NCI-H2107 (cell line): ENCODE measurements at regions not wholly inside any gene's neighbourhood (a gene's known extent, or its start where the extent isn't known, plus 50 kb on each side); places are given as distances from the start of the nearest gene placed in this dataset.
A peak's percentile ranks its signal among the peaks of the same experiment; 100 is the strongest.

Source experiments
- DNase-seq: peaks from one replicate; lab custom pipeline; 2025; lab: John Stamatoyannopoulos, UW

GRCh38 chr3:182585532-182586150, 207.7 kb upstream of the ATP11B start:
- DNase-seq = no peak

GRCh38 chr3:182592747-182593146, 200.6 kb upstream of the ATP11B start:
- DNase-seq = no peak

GRCh38 chr3:182596676-182597410, 196.5 kb upstream of the ATP11B start:
- DNase-seq = peak; percentile 85

- no peak for DNase-seq
These were observed 195.7 kb upstream of the ATP11B start for GRCh38 chr3:182597621-182598041.

GRCh38 chr3:182601597-182601996, 191.7 kb upstream of the ATP11B start:
- no peak for DNase-seq

GRCh38 chr3:182603501-182603900, 189.8 kb upstream of the ATP11B start:
- no peak for DNase-seq

- DNase-seq = no peak
These were observed 187.3 kb upstream of the ATP11B start for GRCh38 chr3:182605882-182606611.

GRCh38 chr3:182606905-182607504, 186.3 kb upstream of the ATP11B start:
- no peak for DNase-seq

- no peak for DNase-seq
These were observed 184.5 kb upstream of the ATP11B start for GRCh38 chr3:182608832-182609231.

- DNase-seq = peak; percentile 58
These were observed 183.6 kb upstream of the ATP11B start for GRCh38 chr3:182609575-182610156.

GRCh38 chr3:182612332-182612731, 181.0 kb upstream of the ATP11B start:
- no peak for DNase-seq

GRCh38 chr3:182617500-182617899, 175.8 kb upstream of the ATP11B start:
- DNase-seq = no peak

GRCh38 chr3:182618085-182618732, 175.1 kb upstream of the ATP11B start:
- peak; percentile 84 for DNase-seq

GRCh38 chr3:182618981-182619591, 174.2 kb upstream of the ATP11B start:
- DNase-seq = peak; percentile 88

- DNase-seq = no peak
These were observed 172.4 kb upstream of the ATP11B start for GRCh38 chr3:182620723-182621434.

- DNase-seq = no peak
These were observed 171.7 kb upstream of the ATP11B start for GRCh38 chr3:182621435-182622240.

- no peak for DNase-seq
These were observed 171.1 kb upstream of the ATP11B start for GRCh38 chr3:182622241-182622545.

GRCh38 chr3:182626484-182627467, 166.5 kb upstream of the ATP11B start:
- no peak for DNase-seq

GRCh38 chr3:182628531-182628930, 164.8 kb upstream of the ATP11B start:
- DNase-seq = no peak
